ENCODE measurements at regions not wholly inside any gene's neighbourhood (a gene's known extent, or its start where the extent isn't known, plus 50 kb on each side); places are given as distances from the start of the nearest gene placed in this dataset.
"Not testable (repeated sequence)": the region's sequence is repeated elsewhere in the genome, so short reads cannot be mapped to it uniquely, and the experiment has no call there.

DNA sequence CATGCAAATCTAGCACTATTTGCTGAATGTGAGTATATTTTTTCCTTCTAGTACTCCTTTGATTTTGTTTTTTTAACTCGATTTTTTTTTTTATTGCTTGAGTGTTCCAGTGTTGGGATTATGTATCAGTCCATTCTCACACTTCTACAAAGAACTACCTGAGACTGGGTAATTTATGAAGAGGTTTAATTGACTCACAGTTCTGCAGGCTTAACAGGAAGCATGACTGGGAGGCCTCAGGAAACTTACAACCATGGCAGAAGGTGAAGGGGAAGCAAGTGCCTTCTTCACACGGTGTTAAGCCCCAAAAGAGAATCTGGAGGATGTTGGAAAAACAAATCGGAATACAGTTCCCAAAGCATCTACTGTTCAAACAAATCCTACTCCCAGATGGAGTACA is 69.1 kb downstream of the ZNF518B start:
- DNase-seq; H3K27ac ChIP-seq; H3K27me3 ChIP-seq; H3K9me3 ChIP-seq; intact Hi-C loops (cut with DNase I; ENCODE audit: low total_unique reads); H3K36me3 ChIP-seq; H3K4me1 ChIP-seq; H3K4me3 ChIP-seq: not testable (repeated sequence)

DNA sequence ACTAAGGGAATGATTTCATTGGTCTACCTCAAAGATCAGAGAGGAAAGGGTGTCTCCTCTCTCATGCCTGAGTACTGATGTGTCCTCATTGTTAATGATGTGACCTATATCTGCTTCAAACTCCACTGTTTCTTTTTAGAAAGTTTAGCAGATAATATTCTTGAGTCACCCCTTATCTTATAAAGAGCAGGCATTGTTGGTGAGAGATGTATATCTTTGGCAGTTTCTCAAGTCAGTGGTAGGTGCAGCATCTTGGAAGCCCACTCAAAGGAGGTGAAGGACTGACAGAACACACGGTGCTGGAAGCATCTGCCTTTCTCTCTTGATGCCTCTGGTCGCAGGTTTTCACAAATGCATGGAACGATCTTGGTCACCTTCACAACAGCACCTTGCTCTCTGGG is 71.2 kb downstream of the ZNF518B start:
- DNase-seq, result no peak
- Histone ChIP-seq H3K9me3 (peaks cover 0 to under 1% of the 10 kb centered on the region in 2 donors), H3K4me1 (no peaks in the 10 kb centered on the region), H3K36me3 (no peaks in the 10 kb centered on the region), H3K27me3 (no peaks in the 10 kb centered on the region), H3K4me3 (no peak overlapping the region), H3K27ac (no peak overlapping the region)
- intact Hi-C loops (cut with DNase I; ENCODE audit: low total_unique reads), result no loop called here
- TF ChIP-seq POLR2A (IDR thresholded peaks at IDR 0.05), result no peak
- TF ChIP-seq, protein P1, sequence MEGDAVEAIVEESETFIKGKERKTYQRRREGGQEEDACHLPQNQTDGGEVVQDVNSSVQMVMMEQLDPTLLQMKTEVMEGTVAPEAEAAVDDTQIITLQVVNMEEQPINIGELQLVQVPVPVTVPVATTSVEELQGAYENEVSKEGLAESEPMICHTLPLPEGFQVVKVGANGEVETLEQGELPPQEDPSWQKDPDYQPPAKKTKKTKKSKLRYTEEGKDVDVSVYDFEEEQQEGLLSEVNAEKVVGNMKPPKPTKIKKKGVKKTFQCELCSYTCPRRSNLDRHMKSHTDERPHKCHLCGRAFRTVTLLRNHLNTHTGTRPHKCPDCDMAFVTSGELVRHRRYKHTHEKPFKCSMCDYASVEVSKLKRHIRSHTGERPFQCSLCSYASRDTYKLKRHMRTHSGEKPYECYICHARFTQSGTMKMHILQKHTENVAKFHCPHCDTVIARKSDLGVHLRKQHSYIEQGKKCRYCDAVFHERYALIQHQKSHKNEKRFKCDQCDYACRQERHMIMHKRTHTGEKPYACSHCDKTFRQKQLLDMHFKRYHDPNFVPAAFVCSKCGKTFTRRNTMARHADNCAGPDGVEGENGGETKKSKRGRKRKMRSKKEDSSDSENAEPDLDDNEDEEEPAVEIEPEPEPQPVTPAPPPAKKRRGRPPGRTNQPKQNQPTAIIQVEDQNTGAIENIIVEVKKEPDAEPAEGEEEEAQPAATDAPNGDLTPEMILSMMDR (IDR thresholded peaks at IDR 0.05), result no peak

DNA sequence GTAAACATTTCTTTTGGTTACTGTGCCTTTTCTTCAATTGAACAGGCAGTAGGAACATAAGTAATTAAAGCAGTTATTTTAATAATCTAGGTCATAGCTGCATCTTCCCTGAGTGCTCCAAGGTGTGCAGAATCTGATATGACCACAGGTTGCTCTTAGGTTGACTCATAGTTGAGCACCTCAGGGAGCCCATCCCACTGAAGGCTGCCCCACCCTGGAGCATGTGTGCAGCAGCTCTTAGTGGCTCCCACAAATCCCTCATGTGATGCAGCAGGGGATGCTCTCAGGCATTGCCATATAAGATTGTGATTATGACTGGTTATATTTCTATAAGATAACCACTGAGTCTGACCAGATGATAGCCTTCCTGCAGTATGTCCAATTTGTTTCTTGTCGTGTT is 72.3 kb downstream of the ZNF518B start:
- intact Hi-C loops (cut with DNase I; ENCODE audit: low total_unique reads), result no loop called here
- Histone ChIP-seq H3K4me1 (no peaks in the 10 kb centered on the region), H3K36me3 (no peaks in the 10 kb centered on the region), H3K4me3 (no peak overlapping the region), H3K27ac (no peak overlapping the region), H3K9me3 (no peaks in the 10 kb centered on the region), H3K27me3 (no peaks in the 10 kb centered on the region)
- DNase-seq, result no peak
- TF ChIP-seq, protein P1 (IDR thresholded peaks at IDR 0.05), result no peak
- TF ChIP-seq POLR2A (IDR thresholded peaks at IDR 0.05), result no peak

DNA sequence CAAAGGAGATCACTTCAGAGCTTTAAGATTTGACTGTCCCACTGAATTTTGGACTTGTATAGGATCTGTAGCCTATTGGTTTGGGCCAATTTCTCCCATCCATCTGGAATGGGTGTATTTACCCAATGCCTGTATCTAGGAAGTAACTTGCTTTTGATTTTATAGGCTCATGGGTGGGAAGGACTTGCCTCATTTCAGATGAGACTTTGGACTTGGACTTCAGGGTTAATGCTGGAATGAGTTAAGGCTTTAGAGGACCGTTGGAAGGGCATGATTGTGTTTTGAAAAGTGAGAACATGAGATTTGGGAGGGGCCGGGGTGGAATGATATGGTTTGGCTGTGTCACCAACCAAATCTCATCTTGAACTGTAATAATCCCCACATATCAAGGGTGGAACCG is 73.8 kb downstream of the ZNF518B start:
- no peaks in the 10 kb centered on the region for H3K9me3 ChIP-seq
- no peaks in the 10 kb centered on the region for H3K4me1 ChIP-seq
- DNase-seq, result no peak
- H3K4me3 ChIP-seq, result no peak overlapping the region
- H3K27me3 ChIP-seq, result no peaks in the 10 kb centered on the region
- intact Hi-C loops (cut with DNase I; ENCODE audit: low total_unique reads), result no loop called here
- H3K36me3 ChIP-seq, result no peaks in the 10 kb centered on the region
- TF ChIP-seq, protein P1 (IDR thresholded peaks at IDR 0.05), result no peak
- no peak for TF ChIP-seq POLR2A (IDR thresholded peaks at IDR 0.05)
- H3K27ac ChIP-seq, result no peak overlapping the region

DNA sequence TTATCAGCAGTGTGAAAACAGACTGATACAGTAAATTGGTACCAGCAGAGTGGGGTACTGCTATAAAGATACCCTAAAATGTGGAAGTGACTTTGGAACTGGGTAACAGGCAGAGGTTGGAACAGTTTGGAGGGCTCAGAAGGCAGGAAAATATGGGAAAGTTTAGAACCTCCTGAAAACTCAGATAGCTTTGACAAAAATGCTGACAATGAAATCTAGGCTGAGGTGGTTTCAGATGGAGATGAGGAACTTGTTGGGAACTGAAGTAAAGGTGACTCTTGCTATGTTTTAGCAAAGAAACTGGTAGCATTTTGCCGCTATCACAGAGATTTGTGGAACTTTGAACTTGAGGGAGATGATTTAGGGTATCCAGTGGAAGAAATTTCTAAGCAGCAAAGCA is 75.1 kb downstream of the ZNF518B start:
- H3K4me3 ChIP-seq; DNase-seq; intact Hi-C loops (cut with DNase I; ENCODE audit: low total_unique reads); H3K27me3 ChIP-seq; H3K9me3 ChIP-seq; H3K4me1 ChIP-seq; H3K27ac ChIP-seq; H3K36me3 ChIP-seq: not testable (repeated sequence)

DNA sequence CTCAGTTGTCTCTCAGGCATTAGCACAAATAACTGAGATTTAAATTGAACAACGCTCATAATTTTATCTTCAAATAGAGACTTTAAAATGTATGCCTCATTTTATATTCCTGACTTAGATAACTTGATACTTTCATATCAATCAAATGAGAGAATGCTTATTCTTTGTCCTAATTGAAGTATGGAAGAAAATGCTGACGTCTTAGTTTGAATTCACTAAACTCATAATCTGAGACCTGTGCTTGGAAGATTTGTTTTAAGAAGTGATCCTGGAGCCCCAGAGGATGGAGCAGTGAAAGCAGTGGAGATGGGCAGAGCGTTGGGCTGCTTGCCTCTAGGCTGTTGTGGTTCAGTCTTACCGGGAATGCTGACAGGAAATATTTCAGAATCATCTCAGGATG is 76.1 kb downstream of the ZNF518B start:
- H3K4me3 ChIP-seq, result no peak overlapping the region
- intact Hi-C loops (cut with DNase I; ENCODE audit: low total_unique reads), result no loop called here

More for the DNA sequence above, 76.1 kb downstream of the ZNF518B start:
- TF ChIP-seq, protein P1 (IDR thresholded peaks at IDR 0.05), result no peak
- TF ChIP-seq POLR2A (IDR thresholded peaks at IDR 0.05), result no peak
- Histone ChIP-seq H3K27ac (no peak overlapping the region), H3K9me3 (no peaks in the 10 kb centered on the region), H3K27me3 (no peaks in the 10 kb centered on the region), H3K36me3 (no peaks in the 10 kb centered on the region), H3K4me1 (no peaks in the 10 kb centered on the region)
- DNase-seq, result no peak

All from uterus (tissue), 3 donors.